GM21619 (cell line): ENCODE measurements at regions not wholly inside any gene's neighbourhood (a gene's known extent, or its start where the extent isn't known, plus 50 kb on each side); places are given as distances from the start of the nearest gene placed in this dataset.

Source experiments
- ATAC-seq: cut with Tn5 transposase; IDR thresholded peaks from one replicate; pipeline ENCODE4 v1.9.1; 2021; ENCODE audit not compliant: unreplicated experiment

- ATAC-seq: no peak
Measured at GRCh38 chrX:40485973-40486372, 94.8 kb upstream of the ATP6AP2 start.

- ATAC-seq: no peak
Measured at GRCh38 chrX:40485102-40485826, 95.5 kb upstream of the ATP6AP2 start.

GRCh38 chrX:40484408-40485091 is 96.2 kb upstream of the ATP6AP2 start:
- no peak for ATAC-seq

- ATAC-seq: no peak
Measured at GRCh38 chrX:40483502-40483901, 97.3 kb upstream of the ATP6AP2 start.

- ATAC-seq: no peak
Measured at GRCh38 chrX:40479777-40480318, 100.9 kb upstream of the ATP6AP2 start.

- ATAC-seq: no peak
Measured at GRCh38 chrX:40478474-40479065, 102.2 kb upstream of the ATP6AP2 start.

- ATAC-seq: no peak
Measured at GRCh38 chrX:40476958-40477357, 103.8 kb upstream of the ATP6AP2 start.

- no peak for ATAC-seq
Measured at GRCh38 chrX:40474645-40475044, 106.1 kb upstream of the ATP6AP2 start.

- peak; percentile 53 for ATAC-seq
Measured at GRCh38 chrX:40474205-40474626, 106.6 kb upstream of the ATP6AP2 start.

GRCh38 chrX:40473460-40474204 is 107.1 kb upstream of the ATP6AP2 start:
- no peak for ATAC-seq

GRCh38 chrX:40471965-40472648 is 108.7 kb upstream of the ATP6AP2 start:
- no peak for ATAC-seq

GRCh38 chrX:40470830-40471429 is 109.8 kb upstream of the ATP6AP2 start:
- ATAC-seq: no peak

- ATAC-seq: no peak
Measured at GRCh38 chrX:40469316-40469715, 111.5 kb upstream of the ATP6AP2 start.

GRCh38 chrX:40468033-40468846 is 112.5 kb upstream of the ATP6AP2 start:
- peak; percentile 68 for ATAC-seq

GRCh38 chrX:40467454-40467853 is 113.3 kb upstream of the ATP6AP2 start:
- no peak for ATAC-seq

GRCh38 chrX:40465735-40466551 is 114.8 kb upstream of the ATP6AP2 start:
- no peak for ATAC-seq

- no peak for ATAC-seq
Measured at GRCh38 chrX:40462795-40463194, 118.0 kb upstream of the ATP6AP2 start.

GRCh38 chrX:40460926-40461325 is 119.8 kb upstream of the ATP6AP2 start:
- no peak for ATAC-seq
